Right lobe of liver (tissue), 4 donors: ENCODE measurements at regions not wholly inside any gene's neighbourhood (a gene's known extent, or its start where the extent isn't known, plus 50 kb on each side); places are given as distances from the start of the nearest gene placed in this dataset.

Experiments used
- CTCF ChIP-seq, 4 donors: fragments of 200-600 bp in 3 of 4; fragments of 450-650 bp in 1 of 4; IDR thresholded peaks; one replicate each; pipeline versions ENCODE4 v1.5.1 to v1.8.0; 2016 to 2022; ENCODE audit warnings: antibody characterized with exemption in 4 of 4, mild to moderate bottlenecking in 2 of 4
- POLR2A ChIP-seq: fragments of 450-650 bp; IDR thresholded peaks from one replicate; pipeline ENCODE4 v1.6.1; 2017; ENCODE audit warnings: antibody characterized with exemption, mild to moderate bottlenecking
- donor health status: DM: no; HTN: no; CAD: no.
- donor health status: DM: no; HTN: no; CAD: no.
- donor health status: DM: no; HTN: yes; CAD: no.

GRCh38 chr6:159594750-159595117 is 98.3 kb downstream of the SOD2 start:
- TF ChIP-seq CTCF (IDR thresholded peaks at IDR 0.05) (no peak), POLR2A (no peak)
